Upper lobe of left lung (tissue), 4 donors: ENCODE measurements at regions not wholly inside any gene's neighbourhood (a gene's known extent, or its start where the extent isn't known, plus 50 kb on each side); places are given as distances from the start of the nearest gene placed in this dataset.

ENCODE experiments used
- CTCF ChIP-seq, 6 experiments: fragments of 450-650 bp in 4 of 6; fragments of 200-600 bp in 2 of 6; sonication (generic) in 2 of 6; IDR thresholded peaks; one replicate each; pipeline ENCODE4 v1.5.1; 2016 to 2019; ENCODE audit warnings: antibody characterized with exemption in 6 of 6
- EP300 ChIP-seq, 4 donors: sonication (generic); formaldehyde crosslinking; IDR thresholded peaks; one replicate each; pipeline ENCODE4 v1.5.1; 2017; ENCODE audit warnings: antibody characterized with exemption in 4 of 4, control low read depth in 2 of 4
- POLR2AphosphoS5 ChIP-seq, 2 donors: sonication (generic); formaldehyde crosslinking; IDR thresholded peaks; one replicate each; pipeline ENCODE4 v1.5.1; 2017; ENCODE audit warnings: antibody characterized with exemption in 2 of 2

GRCh38 chr5:164555809-164556208 lies 1050.4 kb downstream of the MAT2B start:
- no peak for TF ChIP-seq EP300 (IDR thresholded peaks at IDR 0.05)
- TF ChIP-seq CTCF (IDR thresholded peaks at IDR 0.05), result no peak
- no peak for TF ChIP-seq POLR2AphosphoS5 (IDR thresholded peaks at IDR 0.05)
